Spleen (tissue), 7 donors: ENCODE measurements at regions not wholly inside any gene's neighbourhood (a gene's known extent, or its start where the extent isn't known, plus 50 kb on each side); places are given as distances from the start of the nearest gene placed in this dataset.

ENCODE experiments used
- POLR2AphosphoS5 ChIP-seq, 3 donors: sonication (generic); formaldehyde crosslinking; IDR thresholded peaks; one replicate each; pipeline ENCODE4 v1.5.1; 2017; ENCODE audit warnings: antibody characterized with exemption in 3 of 3
- TF ChIP-seq, protein P1 (sequence below), 11 experiments: fragments of 200-600 bp in 7 of 11; fragments of 450-650 bp in 4 of 11; sonication (generic) in 4 of 11; IDR thresholded peaks in 8 of 11; conservative IDR thresholded peaks in 3 of 11; 1 replicate in 7 of 11; 2 replicates in 4 of 11; pipeline versions ENCODE4 v1.4.0 to v1.8.0; 2016 to 2021; ENCODE audit warnings: antibody characterized with exemption in 11 of 11, inconsistent platforms in 4 of 11, mild to moderate bottlenecking in 1 of 11
- donor health status: DM: no; HTN: no; CAD: no; lungs with moderate emphysema.
- donor health status: DM: no; HTN: no; CAD: no.
- donor health status: DM: no; HTN: no; CAD: no.

DNA sequence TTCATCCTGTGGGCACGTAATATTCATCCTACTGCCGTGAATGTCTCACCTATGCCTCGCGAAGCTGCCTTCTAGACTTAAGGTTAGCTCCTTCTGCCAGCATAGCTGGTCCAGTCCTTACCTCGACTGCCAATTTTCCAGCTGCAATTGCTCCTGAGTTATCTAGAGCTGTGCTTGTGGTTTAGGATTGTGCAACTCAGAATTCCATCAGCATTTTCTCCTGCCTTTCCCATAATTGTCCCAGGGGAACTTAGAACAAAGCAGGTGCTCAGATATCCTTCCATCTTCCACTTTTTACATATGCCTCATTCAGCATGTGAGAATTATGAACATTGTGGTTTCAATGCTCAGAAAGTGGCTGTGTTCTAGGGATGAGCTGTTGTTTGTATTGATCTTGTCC, 131.4 kb upstream of the ADGRL3 start:
- TF ChIP-seq, protein P1, sequence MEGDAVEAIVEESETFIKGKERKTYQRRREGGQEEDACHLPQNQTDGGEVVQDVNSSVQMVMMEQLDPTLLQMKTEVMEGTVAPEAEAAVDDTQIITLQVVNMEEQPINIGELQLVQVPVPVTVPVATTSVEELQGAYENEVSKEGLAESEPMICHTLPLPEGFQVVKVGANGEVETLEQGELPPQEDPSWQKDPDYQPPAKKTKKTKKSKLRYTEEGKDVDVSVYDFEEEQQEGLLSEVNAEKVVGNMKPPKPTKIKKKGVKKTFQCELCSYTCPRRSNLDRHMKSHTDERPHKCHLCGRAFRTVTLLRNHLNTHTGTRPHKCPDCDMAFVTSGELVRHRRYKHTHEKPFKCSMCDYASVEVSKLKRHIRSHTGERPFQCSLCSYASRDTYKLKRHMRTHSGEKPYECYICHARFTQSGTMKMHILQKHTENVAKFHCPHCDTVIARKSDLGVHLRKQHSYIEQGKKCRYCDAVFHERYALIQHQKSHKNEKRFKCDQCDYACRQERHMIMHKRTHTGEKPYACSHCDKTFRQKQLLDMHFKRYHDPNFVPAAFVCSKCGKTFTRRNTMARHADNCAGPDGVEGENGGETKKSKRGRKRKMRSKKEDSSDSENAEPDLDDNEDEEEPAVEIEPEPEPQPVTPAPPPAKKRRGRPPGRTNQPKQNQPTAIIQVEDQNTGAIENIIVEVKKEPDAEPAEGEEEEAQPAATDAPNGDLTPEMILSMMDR (IDR thresholded peaks at IDR 0.05 in 8 of 11, conservative IDR thresholded peaks at IDR 0.05 in 3 of 11), result no peak
- TF ChIP-seq POLR2AphosphoS5 (IDR thresholded peaks at IDR 0.05), result no peak
